ENCODE measurements at regions not wholly inside any gene's neighbourhood (a gene's known extent, or its start where the extent isn't known, plus 50 kb on each side); places are given as distances from the start of the nearest gene placed in this dataset.

- no peaks in the 10 kb centered on the region for H3K36me3 ChIP-seq
- ATAC-seq, result no peak
These were observed 366.1 kb upstream of the NEGR1 start for GRCh38 chr1:72648465-72648864.

GRCh38 chr1:72643142-72643541 lies 360.8 kb upstream of the NEGR1 start:
- Histone ChIP-seq H3K4me1 (no peaks in the 10 kb centered on the region), H3K4me3 (no peak overlapping the region), H3K27me3 (no peaks in the 10 kb centered on the region), H3K9me3 (peaks cover 0 to 10% (median 0%) of the 10 kb centered on the region in 11 donors), H3K27ac (no peak overlapping the region), H3K36me3 (no peaks in the 10 kb centered on the region)
- intact Hi-C loops (cut with DNase I), result no loop called here
- WGBS, 2 donors, result 80 to 88% methylated on average over 2 of the region's 2 CpGs
- TF ChIP-seq CTCF (IDR thresholded peaks at IDR 0.05), result no peak
- DNase-seq, result no peak
- no peak for ATAC-seq

More at GRCh38 chr1:72648465-72648864, 366.1 kb upstream of the NEGR1 start:
- intact Hi-C loops (cut with DNase I), result no loop called here
- Histone ChIP-seq H3K27ac (no peak overlapping the region), H3K4me3 (no peak overlapping the region), H3K9me3 (peaks cover 0 to 7% (median 0%) of the 10 kb centered on the region in 11 donors), H3K27me3 (no peaks in the 10 kb centered on the region), H3K4me1 (no peaks in the 10 kb centered on the region)
- no peak for TF ChIP-seq CTCF (IDR thresholded peaks at IDR 0.05)
- WGBS, 2 donors, result 57 to 65% methylated on average over 5 of the region's 5 CpGs
- no peak for DNase-seq

- 69 to 72% methylated on average over 1 of the region's 1 CpG for WGBS, 2 donors
- peaks cover 0 to 6% (median 0%) of the 10 kb centered on the region in 9 donors for H3K4me1 ChIP-seq
- no peaks in the 10 kb centered on the region for H3K36me3 ChIP-seq
- DNase-seq, result no peak
- no peak overlapping the region for H3K27ac ChIP-seq
- H3K27me3 ChIP-seq, result no peaks in the 10 kb centered on the region
- no peak for ATAC-seq
- peaks cover 0 to 10% (median 0%) of the 10 kb centered on the region in 11 donors for H3K9me3 ChIP-seq
- intact Hi-C loops (cut with DNase I), result no loop called here
- no peak for TF ChIP-seq CTCF (IDR thresholded peaks at IDR 0.05)
- no peak overlapping the region for H3K4me3 ChIP-seq
These were observed 355.3 kb upstream of the NEGR1 start for GRCh38 chr1:72637593-72637992.

- H3K4me1 ChIP-seq, result peaks cover 0 to 6% (median 0%) of the 10 kb centered on the region in 9 donors
- H3K4me3 ChIP-seq, result no peak overlapping the region
- peaks cover 0 to 10% (median 0%) of the 10 kb centered on the region in 11 donors for H3K9me3 ChIP-seq
- no peaks in the 10 kb centered on the region for H3K27me3 ChIP-seq
- WGBS, 2 donors, result 47 to 49% methylated on average over 2 of the region's 2 CpGs
- DNase-seq (no peak), ATAC-seq (no peak)
- no peak overlapping the region for H3K27ac ChIP-seq
- TF ChIP-seq CTCF (IDR thresholded peaks at IDR 0.05), result no peak
- H3K36me3 ChIP-seq, result no peaks in the 10 kb centered on the region
- intact Hi-C loops (cut with DNase I), result no loop called here
These were observed 354.3 kb upstream of the NEGR1 start for GRCh38 chr1:72636631-72637030.
